H1 (cell line): ENCODE measurements at regions not wholly inside any gene's neighbourhood (a gene's known extent, or its start where the extent isn't known, plus 50 kb on each side); places are given as distances from the start of the nearest gene placed in this dataset.

Experiments used
- CTCF ChIA-PET: fragments of 300-600 bp; sonication (Branson Sonifier 250); formaldehyde crosslinking; loops from one replicate; lab custom pipeline; 2021; ENCODE audit not compliant: partially characterized antibody; lab: Charles Lee
- POLR2A ChIA-PET: fragments of 300-600 bp; sonication (Branson Sonifier 250); formaldehyde crosslinking; loops from one replicate; lab custom pipeline; 2021; ENCODE audit warnings: inconsistent platforms; ENCODE audit not compliant: partially characterized antibody; lab: Charles Lee
- DNase-seq, 2 experiments: peaks; one replicate each; pipeline versions ENCODE4 v3.0.0 to v3.0.0-alpha.2; 2010 to 2022; ENCODE audit warnings: low spot score in 2 of 2, low read depth in 1 of 2, mixed read lengths in 1 of 2
- FAIRE-seq: peaks from 2 replicates; lab custom pipeline; 2011; peaks lifted over from hg19 to GRCh38; lab: Jason Lieb, UNC
- H2AFZ ChIP-seq: 2 replicates; pipeline ENCODE4 v1.8.1; 2012; ENCODE audit warnings: low read length, inconsistent platforms
- H2AK5ac ChIP-seq: 2 replicates; pipeline ENCODE4 v1.6.1; 2013; ENCODE audit warnings: low read depth, low read length
- H2BK120ac ChIP-seq: replicated peaks from 2 replicates; pipeline ENCODE3; 2013; ENCODE audit warnings: low read depth, low read length, inconsistent platforms
- H2BK12ac ChIP-seq: 2 replicates; pipeline ENCODE4 v1.6.1; 2013; ENCODE audit warnings: low read depth, low read length
- H2BK15ac ChIP-seq: 2 replicates; pipeline ENCODE4 v1.6.1; 2013; ENCODE audit warnings: low read length
- H2BK20ac ChIP-seq: 2 replicates; pipeline ENCODE4 v1.6.1; 2013; ENCODE audit warnings: low read length
- H2BK5ac ChIP-seq: 2 replicates; pipeline ENCODE4 v1.6.1; 2013; ENCODE audit warnings: low read depth, low read length
- H3K14ac ChIP-seq: 2 replicates; pipeline ENCODE4 v1.6.1; 2013; ENCODE audit warnings: inconsistent platforms; ENCODE audit not compliant: insufficient read length
- H3K18ac ChIP-seq: 2 replicates; pipeline ENCODE4 v1.6.1; 2013; ENCODE audit warnings: low read length; ENCODE audit errors: extremely low read depth
- H3K23ac ChIP-seq: 2 replicates; pipeline ENCODE4 v1.6.1; 2013; ENCODE audit warnings: inconsistent platforms; ENCODE audit not compliant: insufficient read length
- H3K23me2 ChIP-seq: 2 replicates; pipeline ENCODE4 v1.6.1; 2013; ENCODE audit warnings: low read depth, low read length
- H3K27ac ChIP-seq: 2 replicates; pipeline ENCODE4 v1.6.1; 2011; ENCODE audit warnings: low read depth, low read length, inconsistent platforms
- H3K27me3 ChIP-seq, 4 experiments: replicated peaks in 1 of 4; 1 replicate in 1 of 4; 2 replicates in 3 of 4; pipeline versions ENCODE4 v1.6.1 to v1.8.1; 2011 to 2013; ENCODE audit warnings: low read length in 3 of 4, mild to moderate bottlenecking in 3 of 4, inconsistent platforms in 2 of 4, mixed read lengths in 2 of 4, moderate library complexity in 1 of 4; ENCODE audit not compliant: control insufficient read depth in 3 of 4, insufficient read depth in 3 of 4; ENCODE audit errors: extremely low read depth in 1 of 4
- H3K36me3 ChIP-seq, 4 experiments: 2 replicates each; pipeline versions ENCODE4 v1.6.1 to v1.8.1; 2011 to 2013; ENCODE audit warnings: mild to moderate bottlenecking in 4 of 4, low read length in 3 of 4, moderate library complexity in 2 of 4, control low read depth in 1 of 4, inconsistent platforms in 1 of 4; ENCODE audit not compliant: insufficient read depth in 4 of 4, control insufficient read depth in 2 of 4
- H3K4ac ChIP-seq: replicated peaks from 2 replicates; pipeline ENCODE3; 2013; ENCODE audit warnings: low read length, low read depth, mixed read lengths, inconsistent platforms; ENCODE audit not compliant: insufficient read length
- H3K4me1 ChIP-seq, 4 experiments: replicated peaks in 1 of 4; 1 replicate in 1 of 4; 2 replicates in 3 of 4; pipeline versions ENCODE4 v1.6.1 to v1.8.1; 2011 to 2013; ENCODE audit warnings: low read length in 3 of 4, inconsistent platforms in 2 of 4, mixed read lengths in 1 of 4; ENCODE audit not compliant: insufficient read depth in 4 of 4, control insufficient read depth in 3 of 4
- H3K4me2 ChIP-seq, 2 experiments: 2 replicates each; pipeline versions ENCODE4 v1.6.1 to v1.8.1; 2011 to 2013; ENCODE audit warnings: low read depth in 2 of 2, low read length in 2 of 2, control low read depth in 1 of 2, inconsistent platforms in 1 of 2, mild to moderate bottlenecking in 1 of 2; ENCODE audit not compliant: insufficient read depth in 1 of 2
- H3K4me3 ChIP-seq, 4 experiments: fragments of 200-600, 300-600 bp in 1 of 4; sonication (generic), shearing (Covaris generic), sonication (Bioruptor Twin) in 1 of 4; 2 replicates each; pipeline versions ENCODE4 v1.5.1 to v1.8.1; 2011 to 2016; ENCODE audit warnings: low read length in 4 of 4, low read depth in 3 of 4, control low read depth in 2 of 4, inconsistent platforms in 2 of 4, mild to moderate bottlenecking in 2 of 4, mixed read lengths in 1 of 4, moderate library complexity in 1 of 4; ENCODE audit not compliant: insufficient read depth in 2 of 4; ENCODE audit errors: extremely low read depth in 1 of 4
- H3K56ac ChIP-seq: replicated peaks from 2 replicates; pipeline ENCODE3; 2013; ENCODE audit warnings: low read depth, mild to moderate bottlenecking, mixed read lengths, low read length, inconsistent platforms; ENCODE audit not compliant: insufficient read length
- H3K79me1 ChIP-seq: 2 replicates; pipeline ENCODE4 v1.6.1; 2013; ENCODE audit warnings: low read depth, low read length, control low read depth
- H3K79me2 ChIP-seq, 2 experiments: 2 replicates each; pipeline versions ENCODE4 v1.6.1 to v1.8.1; 2012 to 2013; ENCODE audit warnings: low read length in 2 of 2, mild to moderate bottlenecking in 2 of 2, inconsistent platforms in 1 of 2; ENCODE audit not compliant: insufficient read depth in 2 of 2, control insufficient read depth in 1 of 2
- H3K9ac ChIP-seq, 4 experiments: replicated peaks in 1 of 4; 1 replicate in 1 of 4; 2 replicates in 3 of 4; pipeline versions ENCODE4 v1.6.1 to v1.8.1; 2011 to 2013; ENCODE audit warnings: low read depth in 3 of 4, low read length in 3 of 4, control low read depth in 2 of 4, mild to moderate bottlenecking in 2 of 4, moderate library complexity in 2 of 4, inconsistent platforms in 1 of 4; ENCODE audit errors: extremely low read depth in 1 of 4
- H3K9me3 ChIP-seq, 2 experiments: 2 replicates each; pipeline versions ENCODE4 v1.6.1 to v1.8.1; 2012 to 2013; ENCODE audit warnings: mild to moderate bottlenecking in 2 of 2, moderate library complexity in 2 of 2, control low read depth in 1 of 2, inconsistent platforms in 1 of 2, low read depth in 1 of 2, low read length in 1 of 2, mixed read lengths in 1 of 2; ENCODE audit not compliant: insufficient read depth in 2 of 2
- H4K20me1 ChIP-seq, 2 experiments: replicated peaks in 1 of 2; 2 replicates each; pipeline versions ENCODE3 to v1.8.1; 2011 to 2013; ENCODE audit warnings: inconsistent platforms in 2 of 2, low read length in 2 of 2, mild to moderate bottlenecking in 1 of 2; ENCODE audit not compliant: insufficient read depth in 2 of 2, control insufficient read depth in 1 of 2
- H4K5ac ChIP-seq: 2 replicates; pipeline ENCODE4 v1.6.1; 2013; ENCODE audit warnings: low read length, low read depth, mixed read lengths, inconsistent platforms; ENCODE audit not compliant: insufficient read length
- H4K8ac ChIP-seq: 2 replicates; pipeline ENCODE4 v1.8.0; 2013; ENCODE audit warnings: mild to moderate bottlenecking, moderate library complexity, low read length, inconsistent platforms; ENCODE audit not compliant: insufficient read depth; ENCODE audit errors: extremely low read depth
- H4K91ac ChIP-seq: replicated peaks from 2 replicates; pipeline ENCODE3; 2013; ENCODE audit warnings: low read length, mixed read lengths, inconsistent platforms; ENCODE audit not compliant: insufficient read length
- HDAC2 ChIP-seq, 2 experiments: fragments of 300-600 bp in 1 of 2; sonication (generic) in 1 of 2; IDR thresholded peaks; 2 replicates each; pipeline ENCODE4 v1.6.1; 2011 to 2012; ENCODE audit warnings: low read depth in 2 of 2, low read length in 2 of 2, mild to moderate bottlenecking in 2 of 2, moderate library complexity in 2 of 2, borderline replicate concordance in 1 of 2, inconsistent platforms in 1 of 2
- POU5F1 ChIP-seq: IDR thresholded peaks from 2 replicates; pipeline ENCODE4 v1.6.1; 2011; ENCODE audit warnings: low read depth, mild to moderate bottlenecking, low read length, moderate library complexity
- RXRA ChIP-seq: IDR thresholded peaks from 2 replicates; pipeline ENCODE4 v1.6.1; 2011; ENCODE audit warnings: low read depth, mild to moderate bottlenecking, low read length, moderate library complexity; ENCODE audit not compliant: insufficient read depth
- TBP ChIP-seq: IDR thresholded peaks from 2 replicates; pipeline ENCODE4 v1.6.1; 2011; ENCODE audit warnings: low read depth, low read length, improper control_type of control experiment
- WGBS, 2 experiments: shearing (Covaris generic) in 1 of 2; methylation state at CpG; one replicate each; pipeline versions ENCODE4 v1.1.6 to v1.1.7; 2013 to 2015; ENCODE audit warnings: low lambda C conversion rate in 2 of 2, mixed read lengths in 2 of 2, inconsistent platforms in 1 of 2, low coverage in 1 of 2, missing lambda C conversion rate in 1 of 2; ENCODE audit not compliant: insufficient replicate concordance in 2 of 2, insufficient coverage in 1 of 2, insufficient read length in 1 of 2; ENCODE audit errors: extremely low coverage in 1 of 2, missing lambda C conversion rate in 1 of 2; 5-methylcytosine and 5-hydroxymethylcytosine counted together

GRCh38 chr10:2108496-2108895 is 371.2 kb upstream of the ADARB2 start:
- no peak overlapping the region for H2BK12ac ChIP-seq
- TF ChIP-seq POU5F1 (no peak), HDAC2 (IDR thresholded peaks at IDR 0.05; ENCODE audit: borderline replicate concordance in 1 of 2, low read depth in 2 of 2, low read length in 2 of 2) (no peak), TBP (no peak), RXRA (no peak)

More at GRCh38 chr10:2108496-2108895, 371.2 kb upstream of the ADARB2 start:
- Histone ChIP-seq H3K36me3 (no peaks in the 10 kb centered on the region), H3K27me3 (no peaks in the 10 kb centered on the region), H3K79me1 (no peaks in the 10 kb centered on the region), H4K91ac (no peak overlapping the region), H3K23me2 (no peaks in the 10 kb centered on the region), H2BK15ac (no peak overlapping the region), H3K14ac (no peak overlapping the region), H2BK20ac (no peak overlapping the region), H3K9ac (no peak overlapping the region), H3K4ac (no peak overlapping the region), H3K4me3 (no peak overlapping the region), H4K5ac (no peak overlapping the region), H3K18ac (no peak overlapping the region), H3K4me2 (no peak overlapping the region), H3K23ac (no peak overlapping the region), H3K56ac (no peak overlapping the region), H2AFZ (no peak overlapping the region), H2BK120ac (no peak overlapping the region), H3K9me3 (no peaks in the 10 kb centered on the region; a peak in 1 of 4 replicates), H4K20me1 (peaks cover 0 to 2% of the 10 kb centered on the region in 2 experiments), H3K79me2 (no peaks in the 10 kb centered on the region), H2BK5ac (no peak overlapping the region), H4K8ac (no peak overlapping the region), H2AK5ac (no peak overlapping the region), H3K4me1 (no peaks in the 10 kb centered on the region), H3K27ac (no peak overlapping the region)
- DNase-seq (no peak), FAIRE-seq (no peak)
- CTCF ChIA-PET, result interaction anchor here (0.8 kb wide), 1 partner anchor 11 kb away, joined by 3 read pairs; no protein-coding TSS in a partner anchor
- POLR2A ChIA-PET, result no interaction called here
- 100% methylated on average over 1 of the region's 1 CpG; no CpG with 5 or more reads in 1 of the 2 experiments for WGBS, 2 experiments
